A549 (cell line): ENCODE measurements at regions not wholly inside any gene's neighbourhood (a gene's known extent, or its start where the extent isn't known, plus 50 kb on each side); places are given as distances from the start of the nearest gene placed in this dataset.

ENCODE experiments used
- ATAC-seq, 2 experiments: fragments of 200-7000 bp in 1 of 2; fragments of >200 bp in 1 of 2; cut with Nextera tagmentation in 1 of 2; cut with Tn5 transposase in 1 of 2; 3 replicates each; pipeline versions ENCODE4 v1.8.0 to v1.9.1; 2018 to 2020; ENCODE audit warnings: mild to moderate bottlenecking in 1 of 2, moderate library complexity in 1 of 2
- CTCF ChIA-PET: fragments of 300-600 bp; sonication (Branson Sonifier 250); formaldehyde crosslinking; extraction: SDS; loops from one replicate; lab custom pipeline; 2021; ENCODE audit warnings: antibody characterized with exemption, inconsistent platforms; lab: Yijun Ruan, JAX
- POLR2A ChIA-PET: fragments of 350-600 bp; formaldehyde crosslinking; extraction: SDS; loops from one replicate; lab custom pipeline; 2021; ENCODE audit warnings: antibody characterized with exemption, inconsistent platforms; lab: Yijun Ruan, JAX
- DNase-seq, 2 experiments: peaks; one replicate each; pipeline versions ENCODE4 v3.0.0 to v3.0.0-alpha.2; 2011 to 2016; ENCODE audit warnings: low read depth in 1 of 2, low spot score in 1 of 2
- FAIRE-seq: peaks from 2 replicates; lab custom pipeline; 2011; peaks lifted over from hg19 to GRCh38; lab: Jason Lieb, UNC
- H3K27ac ChIP-seq, 2 experiments: fragments of >200 bp; sonication (Bioruptor Twin); formaldehyde crosslinking; 3 replicates each; pipeline ENCODE4 v1.5.1; 2016 to 2017
- H3K4me1 ChIP-seq: fragments of >200 bp; sonication (Bioruptor Twin); formaldehyde crosslinking; 3 replicates; pipeline ENCODE4 v1.6.1; 2016
- H3K4me2 ChIP-seq: fragments of >200 bp; sonication (Bioruptor Twin); formaldehyde crosslinking; 3 replicates; pipeline ENCODE4 v1.6.1; 2016
- H3K4me3 ChIP-seq: fragments of >200 bp; sonication (Bioruptor Twin); formaldehyde crosslinking; 3 replicates; pipeline ENCODE4 v1.5.1; 2016
- H3K9me3 ChIP-seq: fragments of >200 bp; sonication (Bioruptor Twin); formaldehyde crosslinking; 3 replicates; pipeline ENCODE4 v1.6.1; 2016
- ATOH8 ChIP-seq: fragments of 250-450 bp; sonication (Bioruptor Pico); IDR thresholded peaks from 2 replicates; pipeline ENCODE4 v1.5.0; 2020; ENCODE audit warnings: low read depth, mild to moderate bottlenecking, moderate library complexity
- BCL3 ChIP-seq: fragments of >200 bp; sonication (Bioruptor Twin); formaldehyde crosslinking; IDR thresholded peaks from 3 replicates; pipeline ENCODE4 v1.6.1; 2016
- E2F6 ChIP-seq: IDR thresholded peaks from 2 replicates; pipeline ENCODE4 v1.6.1; 2012; ENCODE audit warnings: low read depth, borderline replicate concordance
- EHF ChIP-seq: fragments of 250-450 bp; sonication (Bioruptor Pico); IDR thresholded peaks from 2 replicates; pipeline ENCODE4 v1.5.0; 2020; ENCODE audit warnings: mild to moderate bottlenecking
- FOSL2 ChIP-seq, 2 experiments: fragments of 450-650 bp in 1 of 2; fragments of >200 bp in 1 of 2; sonication (Bioruptor Twin) in 1 of 2; formaldehyde crosslinking; IDR thresholded peaks; 2 replicates each; pipeline versions ENCODE4 v1.5.0 to v1.6.1; 2016 to 2020; ENCODE audit warnings: mild to moderate bottlenecking in 1 of 2, moderate library complexity in 1 of 2
- GATA3 ChIP-seq: IDR thresholded peaks from 2 replicates; pipeline ENCODE4 v1.6.1; 2012; ENCODE audit warnings: borderline replicate concordance
- HES2 ChIP-seq: fragments of >200 bp; sonication (Bioruptor Twin); formaldehyde crosslinking; IDR thresholded peaks from 2 replicates; pipeline ENCODE4 v1.6.1; 2016
- HMGXB4 ChIP-seq: fragments of 250-450 bp; sonication (Bioruptor Pico); IDR thresholded peaks from 2 replicates; pipeline ENCODE4 v1.5.0; 2021; ENCODE audit warnings: mild to moderate bottlenecking, moderate library complexity, borderline replicate concordance
- JUN ChIP-seq, 2 experiments: fragments of >200 bp; sonication (Bioruptor Twin); formaldehyde crosslinking; IDR thresholded peaks; 2 replicates in 1 of 2; 3 replicates in 1 of 2; pipeline ENCODE4 v1.6.1; 2016 to 2017
- JUNB ChIP-seq: fragments of >200 bp; sonication (Bioruptor Twin); formaldehyde crosslinking; IDR thresholded peaks from 2 replicates; pipeline ENCODE4 v1.6.1; 2016
- KDM1A ChIP-seq: fragments of 200-600 bp; sonication (generic); IDR thresholded peaks from 2 replicates; pipeline ENCODE4 v1.6.1; 2016; ENCODE audit warnings: low read depth, mild to moderate bottlenecking
- RAD21 ChIP-seq, 2 experiments: fragments of >200 bp in 1 of 2; sonication (Bioruptor Twin) in 1 of 2; formaldehyde crosslinking in 1 of 2; IDR thresholded peaks in 1 of 2; conservative IDR thresholded peaks in 1 of 2; 2 replicates in 1 of 2; 3 replicates in 1 of 2; pipeline ENCODE4 v1.6.1; 2012 to 2018; ENCODE audit warnings: inconsistent platforms in 1 of 2
- RARB ChIP-seq: fragments of 250-450 bp; sonication (Bioruptor Pico); IDR thresholded peaks from 2 replicates; pipeline ENCODE4 v1.8.0; 2021; ENCODE audit warnings: mild to moderate bottlenecking, moderate library complexity
- RFX5 ChIP-seq: fragments of 450-650 bp; IDR thresholded peaks from 2 replicates; pipeline ENCODE4 v1.7.1; 2014; ENCODE audit warnings: antibody characterized with exemption, mild to moderate bottlenecking, moderate library complexity
- SMC3 ChIP-seq: fragments of >200 bp; sonication (Bioruptor Twin); formaldehyde crosslinking; IDR thresholded peaks from 3 replicates; pipeline ENCODE4 v1.6.1; 2018; ENCODE audit warnings: inconsistent platforms
- TFCP2L1 ChIP-seq: fragments of 250-450 bp; sonication (Bioruptor Pico); IDR thresholded peaks from 2 replicates; pipeline ENCODE4 v1.5.0; 2021; ENCODE audit warnings: mild to moderate bottlenecking
- USF2 ChIP-seq: fragments of 450-650 bp; IDR thresholded peaks from 2 replicates; pipeline ENCODE4 v1.6.1; 2014; ENCODE audit warnings: antibody characterized with exemption
- ZNF302 ChIP-seq: fragments of 250-450 bp; sonication (Bioruptor Pico); IDR thresholded peaks from 2 replicates; pipeline ENCODE4 v1.9.0; 2021; ENCODE audit warnings: inconsistent platforms, mild to moderate bottlenecking, moderate library complexity
- WGBS: methylation state at CpG from one replicate; pipeline ENCODE4 v1.1.6; 2017; ENCODE audit errors: missing lambda C conversion rate; 5-methylcytosine and 5-hydroxymethylcytosine counted together

- DNase-seq (no peak), FAIRE-seq (no peak), ATAC-seq (no peak)
- Histone ChIP-seq H3K4me1 (no peaks in the 10 kb centered on the region), H3K4me2 (no peak overlapping the region), H3K9me3 (no peaks in the 10 kb centered on the region), H3K27ac (no peak overlapping the region), H3K4me3 (no peak overlapping the region)
- CTCF ChIA-PET = interaction anchor here (1.0 to 1.2 kb wide), 2 partner anchors 13 to 14 kb away, joined by 3 read pairs; no protein-coding TSS in a partner anchor
- POLR2A ChIA-PET = no interaction called here
- TF ChIP-seq KDM1A = no peak
- TF ChIP-seq FOSL2 (IDR thresholded peaks at IDR 0.05) = no peak
- no peak for TF ChIP-seq FOSL2 (CRISPR knock-in tag; IDR thresholded peaks at IDR 0.05)
- TF ChIP-seq SMC3 = no peak
- TF ChIP-seq RARB (CRISPR knock-in tag) = no peak
- no peak for TF ChIP-seq USF2
- TF ChIP-seq HES2 = no peak
- TF ChIP-seq RAD21 (conservative IDR thresholded peaks at IDR 0.05 in 1 of 2, IDR thresholded peaks at IDR 0.05 in 1 of 2) = no peak
- TF ChIP-seq ATOH8 (CRISPR knock-in tag) = no peak
- 0% methylated on average over 2 of the region's 3 CpGs for WGBS
Measured at GRCh38 chr3:106265704-106266103, 396.9 kb upstream of the CBLB start.

GRCh38 chr3:106268696-106269095 lies 399.9 kb upstream of the CBLB start:
- no peaks in the 10 kb centered on the region for H3K4me1 ChIP-seq
- 35% methylated on average over 4 of the region's 4 CpGs for WGBS
- H3K27ac ChIP-seq = no peak overlapping the region
- no peak overlapping the region for H3K4me3 ChIP-seq
- POLR2A ChIA-PET = no interaction called here
- no peak overlapping the region for H3K4me2 ChIP-seq
- TF ChIP-seq GATA3 (no peak), HMGXB4 (no peak)
- no peaks in the 10 kb centered on the region for H3K9me3 ChIP-seq
- DNase-seq (no peak), FAIRE-seq (no peak), ATAC-seq (no peak)
- CTCF ChIA-PET = no interaction called here

GRCh38 chr3:106272302-106272701 lies 403.5 kb upstream of the CBLB start:
- TF ChIP-seq RFX5 (no peak), JUNB (no peak), RARB (CRISPR knock-in tag) (no peak), TFCP2L1 (no peak), EHF (CRISPR knock-in tag) (no peak), JUN (IDR thresholded peaks at IDR 0.05) (no peak), E2F6 (no peak), ZNF302 (CRISPR knock-in tag) (no peak), BCL3 (no peak), SMC3 (no peak)
- no peak for DNase-seq
- 52% methylated on average over 1 of the region's 1 CpG for WGBS
- H3K4me2 ChIP-seq = no peak overlapping the region
- no peak overlapping the region for H3K27ac ChIP-seq
- FAIRE-seq = no peak
- no peaks in the 10 kb centered on the region for H3K4me1 ChIP-seq
- CTCF ChIA-PET = interaction anchor here (0.8 kb wide), 1 partner anchor 37 kb away, joined by 3 read pairs; no protein-coding TSS in a partner anchor
- ATAC-seq = no peak
- POLR2A ChIA-PET = no interaction called here
- H3K4me3 ChIP-seq = no peak overlapping the region
- no peaks in the 10 kb centered on the region for H3K9me3 ChIP-seq
